ENCODE measurements at regions not wholly inside any gene's neighbourhood (a gene's known extent, or its start where the extent isn't known, plus 50 kb on each side); places are given as distances from the start of the nearest gene placed in this dataset.

GRCh38 chr15:46808834-46809233 is 908.5 kb upstream of the SEMA6D start (continued):
- TF ChIP-seq GABPA (IDR thresholded peaks at IDR 0.05; ENCODE audit: low read depth) (no peak), HCFC1 (IDR thresholded peaks at IDR 0.05; ENCODE audit: low read length) (no peak), IRF5 (IDR thresholded peaks at IDR 0.05; ENCODE audit: borderline replicate concordance) (no peak), EP300 (IDR thresholded peaks at IDR 0.05; ENCODE audit: borderline replicate concordance in 1 of 2, control insufficient read depth in 1 of 2, low read depth in 2 of 2, low read length in 2 of 2) (no peak), USF1 (IDR thresholded peaks at IDR 0.05; ENCODE audit: borderline replicate concordance, extremely low read length, insufficient read depth, low read depth, low read length) (no peak), ZZZ3 (IDR thresholded peaks at IDR 0.05; ENCODE audit: control insufficient read depth, insufficient read length, low read depth) (no peak), RELA (IDR thresholded peaks at IDR 0.05; ENCODE audit: borderline replicate concordance, partially characterized antibody) (no peak)

GRCh38 chr15:46815240-46815639 is 902.1 kb upstream of the SEMA6D start:
- intact Hi-C loops (cut with micrococcal nuclease; ENCODE audit: unreplicated experiment) (no loop called here), in situ Hi-C loops (cut with MboI) (no loop called here)
- RAD21 ChIA-PET (ENCODE audit: unreplicated experiment): no interaction called here
- no peak for FAIRE-seq
- H4K20me1 ChIP-seq (ENCODE audit: control insufficient read depth, insufficient read depth): no peaks in the 10 kb centered on the region
- 58% methylated on average over 4 of the region's 4 CpGs for WGBS (ENCODE audit: insufficient coverage, insufficient replicate concordance, low lambda C conversion rate, missing lambda C conversion rate)
- H3K4me3 ChIP-seq: no peak overlapping the region
- H3K36me3 ChIP-seq (ENCODE audit: control insufficient read depth in 2 of 2, insufficient read depth in 2 of 2, low read length in 1 of 2): no peaks in the 10 kb centered on the region
- CTCF ChIA-PET: no interaction called here
- no peak overlapping the region for H3K27ac ChIP-seq (ENCODE audit: control insufficient read depth, insufficient read depth)
- no peak for ATAC-seq
- no TSS peak for BruUV-seq (replicated peaks)
- H3K9ac ChIP-seq (ENCODE audit: control insufficient read depth, insufficient read depth, low read length): no peak overlapping the region
- H3K4me2 ChIP-seq (ENCODE audit: control insufficient read depth, insufficient read depth): no peak overlapping the region
- DNase-seq (ENCODE audit: low read depth, low spot score): no peak
- H3K9me3 ChIP-seq (replicated peaks; ENCODE audit: control insufficient read depth, insufficient read depth, low read length): no peaks in the 10 kb centered on the region
- SMC1A ChIA-PET (ENCODE audit: uncharacterized antibody, unreplicated experiment): no interaction called here
- H3K79me2 ChIP-seq (ENCODE audit: control insufficient read depth, insufficient read depth, low read length): no peaks in the 10 kb centered on the region
- H3K27me3 ChIP-seq (replicated peaks in 1 of 2; ENCODE audit: control insufficient read depth in 2 of 2, insufficient read depth in 2 of 2, low read length in 1 of 2): no peaks in the 10 kb centered on the region
- no peaks in the 10 kb centered on the region for H3K4me1 ChIP-seq (ENCODE audit: control insufficient read depth, insufficient read depth, low read length)
- POLR2A ChIA-PET: no interaction called here
- H2AFZ ChIP-seq (ENCODE audit: control insufficient read depth, low read depth, low read length): no peak overlapping the region
- TF ChIP-seq PAX5 (IDR thresholded peaks at IDR 0.05; ENCODE audit: borderline replicate concordance, low read depth, low read length) (no peak), MAX (IDR thresholded peaks at IDR 0.05; ENCODE audit: low read depth, low read length) (no peak), SUZ12 (IDR thresholded peaks at IDR 0.05; ENCODE audit: unreplicated experiment) (no peak), HDGF (IDR thresholded peaks at IDR 0.05) (no peak), ZNF384 (IDR thresholded peaks at IDR 0.05; ENCODE audit: borderline replicate concordance, low read depth, low read length) (no peak), GABPA (IDR thresholded peaks at IDR 0.05; ENCODE audit: low read depth) (no peak), JUND (IDR thresholded peaks at IDR 0.05; ENCODE audit: low read depth, low read length) (no peak), NR2F1 (conservative IDR thresholded peaks at IDR 0.05) (no peak), BRCA1 (IDR thresholded peaks at IDR 0.05; ENCODE audit: low read depth, low read length) (no peak), PAX8 (IDR thresholded peaks at IDR 0.05) (no peak), KLF5 (IDR thresholded peaks at IDR 0.05; ENCODE audit: partially characterized antibody) (no peak), REST (IDR thresholded peaks at IDR 0.05; ENCODE audit: low read depth, low read length) (no peak), POLR2AphosphoS2 (IDR thresholded peaks at IDR 0.05; ENCODE audit: low read depth, low read length) (no peak)

All from GM12878 (cell line).